ENCODE measurements at regions not wholly inside any gene's neighbourhood (a gene's known extent, or its start where the extent isn't known, plus 50 kb on each side); places are given as distances from the start of the nearest gene placed in this dataset.

DNA sequence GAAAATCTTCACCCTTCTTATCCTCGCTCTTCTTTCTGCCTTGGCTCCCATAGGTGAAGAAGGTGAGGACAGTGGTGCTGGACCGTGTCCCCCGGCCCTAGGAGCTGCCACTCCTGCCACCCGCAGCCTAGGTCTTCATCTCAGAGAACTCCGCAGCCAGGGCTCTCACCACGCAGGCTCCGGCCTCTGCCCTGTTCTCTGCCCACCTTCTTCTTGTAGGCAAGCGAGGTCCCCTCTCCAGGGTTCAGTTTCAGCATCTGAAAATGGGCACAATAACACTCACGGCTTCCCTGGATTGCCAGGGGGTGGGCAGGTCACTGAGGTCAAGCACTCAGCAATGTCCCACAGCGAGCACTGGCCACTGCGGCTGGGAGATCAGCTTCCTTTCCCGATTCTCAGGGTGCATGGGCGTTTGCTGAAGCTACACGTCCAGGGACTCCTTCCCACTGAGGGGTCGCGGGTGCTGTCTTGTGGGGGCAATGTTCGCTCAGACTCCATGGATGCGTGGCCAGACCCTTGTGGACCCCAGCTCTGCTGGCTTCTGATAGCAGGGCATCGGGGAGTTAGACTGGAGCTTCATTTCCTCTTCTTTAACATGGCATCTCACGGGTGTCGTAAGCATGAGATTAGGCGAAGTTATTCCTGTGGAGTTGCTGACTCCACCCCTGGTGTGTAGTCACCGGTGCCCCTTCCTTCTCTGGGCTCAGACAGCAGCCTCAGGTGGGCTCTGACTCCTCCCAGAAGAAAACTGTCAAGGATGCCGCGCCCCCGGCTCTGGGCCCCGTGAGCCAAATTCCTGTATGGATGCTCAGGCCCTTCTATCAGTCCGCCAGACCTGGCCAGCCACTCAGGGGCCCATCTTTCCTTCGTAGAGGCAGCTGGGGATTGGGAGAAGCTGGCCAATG is 145.1 kb upstream of the IRX2 start:
- TF ChIP-seq, protein P1, sequence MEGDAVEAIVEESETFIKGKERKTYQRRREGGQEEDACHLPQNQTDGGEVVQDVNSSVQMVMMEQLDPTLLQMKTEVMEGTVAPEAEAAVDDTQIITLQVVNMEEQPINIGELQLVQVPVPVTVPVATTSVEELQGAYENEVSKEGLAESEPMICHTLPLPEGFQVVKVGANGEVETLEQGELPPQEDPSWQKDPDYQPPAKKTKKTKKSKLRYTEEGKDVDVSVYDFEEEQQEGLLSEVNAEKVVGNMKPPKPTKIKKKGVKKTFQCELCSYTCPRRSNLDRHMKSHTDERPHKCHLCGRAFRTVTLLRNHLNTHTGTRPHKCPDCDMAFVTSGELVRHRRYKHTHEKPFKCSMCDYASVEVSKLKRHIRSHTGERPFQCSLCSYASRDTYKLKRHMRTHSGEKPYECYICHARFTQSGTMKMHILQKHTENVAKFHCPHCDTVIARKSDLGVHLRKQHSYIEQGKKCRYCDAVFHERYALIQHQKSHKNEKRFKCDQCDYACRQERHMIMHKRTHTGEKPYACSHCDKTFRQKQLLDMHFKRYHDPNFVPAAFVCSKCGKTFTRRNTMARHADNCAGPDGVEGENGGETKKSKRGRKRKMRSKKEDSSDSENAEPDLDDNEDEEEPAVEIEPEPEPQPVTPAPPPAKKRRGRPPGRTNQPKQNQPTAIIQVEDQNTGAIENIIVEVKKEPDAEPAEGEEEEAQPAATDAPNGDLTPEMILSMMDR (IDR thresholded peaks at IDR 0.05) = no peak
- H3K4me3 ChIP-seq = no peak overlapping the region
- H3K27ac ChIP-seq = no peak overlapping the region
- no peaks in the 10 kb centered on the region for H3K9me3 ChIP-seq
- no peaks in the 10 kb centered on the region for H3K27me3 ChIP-seq (ENCODE audit: insufficient read depth in 3 of 3, low read length in 2 of 3)
- H3K4me1 ChIP-seq = no peaks in the 10 kb centered on the region
- intact Hi-C loops (cut with DNase I) = no loop called here
- H3K36me3 ChIP-seq (ENCODE audit: insufficient read depth in 1 of 2, low read depth in 1 of 2) = no peaks in the 10 kb centered on the region
- 74 to 79% (median 77%) methylated on average over 28 to 29 of the region's 29 CpGs for WGBS, 3 donors
- DNase-seq (no peak), ATAC-seq (no peak)

DNA sequence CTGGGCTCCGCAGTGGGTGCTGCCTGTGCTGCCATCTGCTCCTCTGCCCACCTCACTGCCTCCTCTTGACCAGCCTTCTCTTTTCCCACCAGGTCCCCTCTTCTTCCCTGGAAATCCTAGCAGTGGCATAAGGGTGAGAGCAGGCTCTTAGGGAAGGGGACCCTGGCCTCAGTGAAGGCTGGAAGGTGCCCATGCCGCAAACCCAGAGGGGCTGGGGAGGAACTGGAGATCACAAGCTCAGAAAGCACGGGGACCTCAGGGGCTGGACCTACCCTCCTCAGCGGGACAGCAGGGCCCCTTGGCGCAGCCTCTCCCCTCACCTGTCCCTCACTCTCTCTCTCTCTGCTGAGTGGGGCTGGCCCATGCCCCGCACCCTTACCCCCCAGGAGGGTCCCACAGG is 144.4 kb upstream of the IRX2 start:
- no peak for ATAC-seq
- no peak for DNase-seq
- H3K36me3 ChIP-seq (ENCODE audit: insufficient read depth in 1 of 2, low read depth in 1 of 2) = no peaks in the 10 kb centered on the region
- no peaks in the 10 kb centered on the region for H3K9me3 ChIP-seq
- H3K27ac ChIP-seq = no peak overlapping the region
- no peak overlapping the region for H3K4me3 ChIP-seq
- intact Hi-C loops (cut with DNase I) = no loop called here
- no peaks in the 10 kb centered on the region for H3K4me1 ChIP-seq
- TF ChIP-seq, protein P1 (IDR thresholded peaks at IDR 0.05) = no peak
- WGBS, 3 donors = 77 to 88% (median 80%) methylated on average over 4 to 6 of the region's 6 CpGs
- H3K27me3 ChIP-seq (ENCODE audit: insufficient read depth in 3 of 3, low read length in 2 of 3) = no peaks in the 10 kb centered on the region

DNA sequence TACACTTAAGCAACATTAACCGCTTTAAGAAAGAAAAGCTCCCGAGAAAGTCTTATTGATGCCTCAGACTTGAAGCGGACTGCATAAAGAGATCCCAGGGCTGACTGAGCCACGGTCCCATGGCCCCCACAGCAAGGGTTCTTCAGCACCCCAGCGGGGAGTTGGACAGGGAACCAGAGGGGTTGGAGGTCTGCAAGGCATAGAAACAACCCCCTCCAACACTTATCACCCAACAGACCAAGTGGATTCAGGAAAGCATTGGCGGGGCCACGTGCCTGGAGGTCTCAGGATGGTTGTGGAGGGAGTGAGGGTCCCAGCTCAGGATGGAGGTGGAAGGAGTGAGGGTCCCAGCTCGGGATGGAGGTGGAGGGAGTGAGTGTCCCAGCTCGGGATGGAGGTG is 143.7 kb upstream of the IRX2 start:
- no peaks in the 10 kb centered on the region for H3K36me3 ChIP-seq (ENCODE audit: insufficient read depth in 1 of 2, low read depth in 1 of 2)
- no peak overlapping the region for H3K4me3 ChIP-seq
- H3K4me1 ChIP-seq = no peaks in the 10 kb centered on the region
- H3K27ac ChIP-seq = no peak overlapping the region
- intact Hi-C loops (cut with DNase I) = no loop called here
- no peak for ATAC-seq
- no peaks in the 10 kb centered on the region for H3K27me3 ChIP-seq (ENCODE audit: insufficient read depth in 3 of 3, low read length in 2 of 3)
- TF ChIP-seq, protein P1 (IDR thresholded peaks at IDR 0.05) = no peak
- 63 to 71% (median 65%) methylated on average over 9 of the region's 9 CpGs for WGBS, 3 donors
- H3K9me3 ChIP-seq = no peaks in the 10 kb centered on the region
- no peak for DNase-seq

DNA sequence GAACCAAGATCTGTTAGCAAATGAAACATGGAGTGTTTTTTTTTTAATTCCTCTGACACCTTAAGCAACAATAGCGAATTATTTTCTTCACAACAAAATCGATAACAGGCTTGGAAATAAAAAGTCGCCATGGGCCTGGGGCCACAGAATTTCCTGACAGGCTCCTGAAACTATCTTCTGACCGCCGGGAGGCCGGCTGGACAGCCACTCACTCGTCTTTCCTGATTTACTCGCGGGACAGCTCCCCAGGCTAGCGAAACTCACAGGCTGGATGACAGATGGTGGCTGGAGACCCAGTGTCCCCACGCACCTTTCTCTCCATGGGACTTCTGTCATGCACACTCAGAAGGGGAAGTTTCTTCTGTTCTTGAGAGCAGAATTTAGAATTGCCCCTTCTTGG is 143.3 kb upstream of the IRX2 start:
- TF ChIP-seq, protein P1 (IDR thresholded peaks at IDR 0.05) = no peak
- intact Hi-C loops (cut with DNase I) = no loop called here
- no peak overlapping the region for H3K27ac ChIP-seq
- 68 to 72% (median 69%) methylated on average over 11 of the region's 11 CpGs for whole genome bisulfite sequencing, 3 donors
- no peak for DNase-seq
- H3K9me3 ChIP-seq = no peaks in the 10 kb centered on the region
- H3K4me3 ChIP-seq = no peak overlapping the region
- H3K36me3 ChIP-seq (ENCODE audit: insufficient read depth in 1 of 2, low read depth in 1 of 2) = no peaks in the 10 kb centered on the region
- H3K4me1 ChIP-seq = no peaks in the 10 kb centered on the region
- ATAC-seq = no peak
- H3K27me3 ChIP-seq (ENCODE audit: insufficient read depth in 3 of 3, low read length in 2 of 3) = no peaks in the 10 kb centered on the region

DNA sequence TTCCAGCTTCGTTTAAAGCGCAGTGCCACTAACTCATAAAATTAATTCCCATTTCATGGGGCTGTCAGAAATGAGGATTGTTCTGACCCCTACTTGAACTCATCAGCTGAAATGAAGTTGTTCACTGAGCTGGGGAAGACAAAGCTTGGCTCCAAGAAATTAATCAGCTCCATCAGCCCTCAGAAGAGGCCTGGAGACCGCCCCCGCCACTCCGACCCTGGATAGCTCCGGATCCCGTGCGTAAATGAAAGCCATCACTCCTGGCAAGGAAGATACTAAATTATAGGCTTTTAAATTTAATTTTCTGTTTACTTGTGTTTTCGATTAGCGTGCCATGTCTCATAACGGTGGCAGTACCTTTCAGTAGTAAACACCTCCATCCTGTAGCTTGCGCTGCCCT is 142.8 kb upstream of the IRX2 start:
- DNase-seq (no peak), ATAC-seq (no peak)
- WGBS, 3 donors = 64 to 74% (median 71%) methylated on average over 12 of the region's 12 CpGs
- H3K4me3 ChIP-seq = no peak overlapping the region
- no peaks in the 10 kb centered on the region for H3K4me1 ChIP-seq
- H3K27ac ChIP-seq = no peak overlapping the region
- no peaks in the 10 kb centered on the region for H3K9me3 ChIP-seq
- TF ChIP-seq, protein P1 (IDR thresholded peaks at IDR 0.05) = no peak
- intact Hi-C loops (cut with DNase I) = no loop called here
- no peaks in the 10 kb centered on the region for H3K36me3 ChIP-seq (ENCODE audit: insufficient read depth in 1 of 2, low read depth in 1 of 2)
- no peaks in the 10 kb centered on the region for H3K27me3 ChIP-seq (ENCODE audit: insufficient read depth in 3 of 3, low read length in 2 of 3)

Measured in psoas muscle (tissue), 7 donors.